ENCODE measurements at regions not wholly inside any gene's neighbourhood (a gene's known extent, or its start where the extent isn't known, plus 50 kb on each side); places are given as distances from the start of the nearest gene placed in this dataset.

GRCh38 chr12:20181416-20182180, 186.7 kb upstream of the PDE3A start:
- TF ChIP-seq CTCF (IDR thresholded peaks at IDR 0.05) (no peak), EZH2 (IDR thresholded peaks at IDR 0.05; ENCODE audit: borderline replicate concordance, insufficient read depth, low read depth, low read length, poor library complexity, severe bottlenecking) (no peak)

Measured in B cell (primary cell).